Tibial nerve (tissue), 4 donors: ENCODE measurements at regions not wholly inside any gene's neighbourhood (a gene's known extent, or its start where the extent isn't known, plus 50 kb on each side); places are given as distances from the start of the nearest gene placed in this dataset.

ENCODE experiments used
- DNase-seq, 2 donors: peaks; one replicate each; pipeline ENCODE4 v3.0.0-alpha.2; 2019; ENCODE audit warnings: low spot score in 2 of 2
- H3K27ac ChIP-seq, 4 donors: fragments of 200-600 bp; sonication (generic) in 3 of 4; one replicate each; pipeline ENCODE4 v1.5.1; 2017 to 2019; ENCODE audit warnings: mild to moderate bottlenecking in 1 of 4
- H3K27me3 ChIP-seq, 2 donors: fragments of 200-600 bp; sonication (generic) in 1 of 2; one replicate each; pipeline versions ENCODE4 v1.5.1 to v1.6.0; 2017 to 2019
- H3K36me3 ChIP-seq, 3 donors: fragments of 200-600 bp; sonication (generic); one replicate each; pipeline ENCODE4 v1.5.1; 2018 to 2019
- H3K4me1 ChIP-seq, 4 donors: fragments of 200-600 bp; sonication (generic) in 3 of 4; one replicate each; pipeline ENCODE4 v1.5.1; 2017 to 2019
- H3K4me3 ChIP-seq, 4 donors: fragments of 200-600 bp; sonication (generic) in 3 of 4; one replicate each; pipeline ENCODE4 v1.5.1; 2017 to 2019; ENCODE audit warnings: mild to moderate bottlenecking in 1 of 4, moderate library complexity in 1 of 4
- H3K9me3 ChIP-seq, 4 donors: fragments of 200-600 bp; sonication (generic) in 3 of 4; one replicate each; pipeline ENCODE4 v1.5.1; 2017 to 2019
- CTCF ChIP-seq, 5 experiments: fragments of 200-600 bp in 3 of 5; fragments of 450-650 bp in 2 of 5; sonication (generic) in 3 of 5; IDR thresholded peaks; one replicate each; pipeline ENCODE4 v1.5.1; 2016 to 2019; ENCODE audit warnings: antibody characterized with exemption in 5 of 5, mild to moderate bottlenecking in 3 of 5, moderate library complexity in 2 of 5
- EP300 ChIP-seq, 2 donors: sonication (generic); formaldehyde crosslinking; IDR thresholded peaks; one replicate each; pipeline ENCODE4 v1.6.1; 2017; ENCODE audit warnings: antibody characterized with exemption in 2 of 2, mild to moderate bottlenecking in 1 of 2
- POLR2A ChIP-seq, 2 donors: fragments of 450-650 bp; IDR thresholded peaks; one replicate each; pipeline ENCODE4 v1.6.1; 2017; ENCODE audit warnings: antibody characterized with exemption in 2 of 2, mild to moderate bottlenecking in 2 of 2, moderate library complexity in 2 of 2
- WGBS, 2 donors: methylation state at CpG; one replicate each; pipeline ENCODE4 v1.1.5; 2018; 5-methylcytosine and 5-hydroxymethylcytosine counted together

GRCh38 chr7:34320926-34321661 lies 336.9 kb upstream of the NPSR1 start:
- TF ChIP-seq CTCF (IDR thresholded peaks at IDR 0.05) (peak; percentile 50 to 83 (median 67)), EP300 (IDR thresholded peaks at IDR 0.05) (no peak)
- H3K9me3 ChIP-seq: no peaks in the 10 kb centered on the region
- 27 to 28% methylated on average over 27 of the region's 27 CpGs for WGBS, 2 donors
- no peak overlapping the region for H3K27ac ChIP-seq
- peak; percentile 15 to 50 for DNase-seq
- peaks cover 0 to 5% (median 0%) of the 10 kb centered on the region in 4 donors for H3K4me1 ChIP-seq
- peak overlapping the region in 2 of 4 donors; percentile 16 to 24 for H3K4me3 ChIP-seq
- no peaks in the 10 kb centered on the region for H3K27me3 ChIP-seq
- no peaks in the 10 kb centered on the region for H3K36me3 ChIP-seq

GRCh38 chr7:34322841-34323240 lies 335.2 kb upstream of the NPSR1 start:
- H3K27me3 ChIP-seq: no peaks in the 10 kb centered on the region
- H3K4me3 ChIP-seq: no peak overlapping the region
- no peaks in the 10 kb centered on the region for H3K9me3 ChIP-seq
- H3K4me1 ChIP-seq: peaks cover 0 to 5% (median 0%) of the 10 kb centered on the region in 4 donors
- DNase-seq: no peak
- 83 to 94% methylated on average over 2 of the region's 2 CpGs for WGBS, 2 donors
- H3K36me3 ChIP-seq: no peaks in the 10 kb centered on the region
- H3K27ac ChIP-seq: no peak overlapping the region
- TF ChIP-seq POLR2A (IDR thresholded peaks at IDR 0.05): no peak
- no peak for TF ChIP-seq CTCF (IDR thresholded peaks at IDR 0.05)
- no peak for TF ChIP-seq EP300 (IDR thresholded peaks at IDR 0.05)

- DNase-seq: no peak
- TF ChIP-seq EP300 (IDR thresholded peaks at IDR 0.05): no peak
- H3K4me1 ChIP-seq: no peaks in the 10 kb centered on the region
- H3K9me3 ChIP-seq: no peaks in the 10 kb centered on the region
- no peak overlapping the region for H3K4me3 ChIP-seq
- no peaks in the 10 kb centered on the region for H3K36me3 ChIP-seq
- no peak overlapping the region for H3K27ac ChIP-seq
- no peaks in the 10 kb centered on the region for H3K27me3 ChIP-seq
- WGBS, 2 donors: 70 to 78% methylated on average over 1 of the region's 1 CpG
Observed at GRCh38 chr7:34327681-34328080, 330.3 kb upstream of the NPSR1 start.

GRCh38 chr7:34330308-34330707 lies 327.7 kb upstream of the NPSR1 start:
- no peak overlapping the region for H3K4me3 ChIP-seq
- H3K27me3 ChIP-seq: no peaks in the 10 kb centered on the region
- no peak overlapping the region for H3K27ac ChIP-seq
- no peaks in the 10 kb centered on the region for H3K9me3 ChIP-seq
- no peak for TF ChIP-seq CTCF (IDR thresholded peaks at IDR 0.05)
- no peak for TF ChIP-seq EP300 (IDR thresholded peaks at IDR 0.05)
- no peak for TF ChIP-seq POLR2A (IDR thresholded peaks at IDR 0.05)
- WGBS, 2 donors: 58 to 67% methylated on average over 3 of the region's 3 CpGs
- no peaks in the 10 kb centered on the region for H3K4me1 ChIP-seq
- H3K36me3 ChIP-seq: no peaks in the 10 kb centered on the region
- no peak for DNase-seq

- Histone ChIP-seq H3K27me3 (no peaks in the 10 kb centered on the region), H3K27ac (no peak overlapping the region), H3K4me3 (no peak overlapping the region), H3K9me3 (no peaks in the 10 kb centered on the region), H3K4me1 (no peaks in the 10 kb centered on the region), H3K36me3 (no peaks in the 10 kb centered on the region)
- TF ChIP-seq CTCF (IDR thresholded peaks at IDR 0.05) (no peak), EP300 (IDR thresholded peaks at IDR 0.05) (no peak), POLR2A (IDR thresholded peaks at IDR 0.05) (no peak)
- WGBS, 2 donors: 68 to 77% methylated on average over 2 of the region's 2 CpGs
- DNase-seq: no peak
Observed at GRCh38 chr7:34331102-34331501, 326.9 kb upstream of the NPSR1 start.
